ENCODE measurements at regions not wholly inside any gene's neighbourhood (a gene's known extent, or its start where the extent isn't known, plus 50 kb on each side); places are given as distances from the start of the nearest gene placed in this dataset.

DNA sequence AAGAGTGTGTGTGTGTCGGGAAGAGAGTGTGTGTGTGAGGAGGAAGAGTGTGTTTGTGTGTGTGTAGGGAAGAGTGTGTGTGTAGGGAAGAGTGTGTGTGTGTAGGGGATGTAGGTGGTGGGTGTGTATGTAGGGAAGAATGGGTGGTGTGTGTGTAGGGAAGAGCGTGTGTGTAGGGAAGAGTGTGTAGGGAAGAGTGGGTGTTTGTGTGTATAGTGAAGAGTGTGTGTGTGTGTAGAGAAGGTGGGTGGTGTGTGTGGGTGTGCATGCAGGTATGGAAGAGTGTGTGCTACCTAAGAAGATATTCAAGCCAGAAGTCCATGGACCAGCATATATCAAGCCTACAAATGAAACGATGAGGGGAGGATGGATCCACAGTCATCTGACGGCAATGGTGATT, 265.8 kb downstream of the FGF9 start:
- Histone ChIP-seq H3K79me2 (ENCODE audit: control insufficient read depth, insufficient read depth, low read length) (no peaks in the 10 kb centered on the region), H3K36me3 (ENCODE audit: control insufficient read depth, insufficient read depth, low read length) (no peaks in the 10 kb centered on the region), H3K4me1 (replicated peaks in 1 of 2; ENCODE audit: control insufficient read depth in 2 of 2, insufficient read depth in 2 of 2, low read length in 2 of 2) (no peaks in the 10 kb centered on the region), H2AFZ (ENCODE audit: low read depth, low read length) (no peak overlapping the region), H3K9me3 (replicated peaks; ENCODE audit: control insufficient read depth, insufficient read depth, low read depth, low read length) (no peaks in the 10 kb centered on the region), H3K27me3 (ENCODE audit: control insufficient read depth in 2 of 2, insufficient read depth in 2 of 2, low read length in 2 of 2) (peaks cover 0 to 4% of the 10 kb centered on the region in 2 experiments; a peak in 1 of 5 replicates), H3K9me1 (ENCODE audit: control insufficient read depth, insufficient read depth, low read length) (no peaks in the 10 kb centered on the region), H3K4me3 (no peak overlapping the region), H3K27ac (ENCODE audit: extremely low read depth, low read depth, low read length) (no peak overlapping the region), H4K20me1 (replicated peaks; ENCODE audit: control insufficient read depth, insufficient read depth, low read length) (no peaks in the 10 kb centered on the region), H3K9ac (ENCODE audit: insufficient read depth in 1 of 2, low read depth in 2 of 2, low read length in 2 of 2) (no peak overlapping the region), H3K4me2 (ENCODE audit: insufficient read depth, low read length) (no peak overlapping the region)
- in situ Hi-C loops (cut with MboI) (no loop called here), intact Hi-C loops (cut with micrococcal nuclease) (no loop called here)
- no peak for ATAC-seq
- ChIA-PET POLR2A (no interaction called here), CTCF (ENCODE audit: low intra/inter-chr PET ratio) (no interaction called here)
- 0% methylated on average over 2 of the region's 4 CpGs for WGBS (ENCODE audit: insufficient coverage, low coverage, missing lambda C conversion rate)
- no peak for DNase-seq (ENCODE audit: extremely low read depth in 1 of 4, low spot score in 3 of 4)
- BruUV-seq (replicated peaks): no TSS peak
- TF ChIP-seq TEAD1 (CRISPR knock-in tag; IDR thresholded peaks at IDR 0.05) (no peak), MAFF (IDR thresholded peaks at IDR 0.05; ENCODE audit: low read length) (no peak), ARID2 (IDR thresholded peaks at IDR 0.05) (no peak), TEAD4 (IDR thresholded peaks at IDR 0.05; ENCODE audit: low read length) (no peak), TEAD4 (CRISPR knock-in tag; IDR thresholded peaks at IDR 0.05; ENCODE audit: borderline replicate concordance) (no peak), CSDE1 (IDR thresholded peaks at IDR 0.05) (no peak), ADNP (tag; IDR thresholded peaks at IDR 0.05) (no peak), ZNF174 (CRISPR knock-in tag; IDR thresholded peaks at IDR 0.05) (no peak), FOXP1 (CRISPR knock-in tag; IDR thresholded peaks at IDR 0.05) (no peak), TSHZ1 (CRISPR knock-in tag; IDR thresholded peaks at IDR 0.05) (no peak)
- TF ChIP-seq, protein P1, sequence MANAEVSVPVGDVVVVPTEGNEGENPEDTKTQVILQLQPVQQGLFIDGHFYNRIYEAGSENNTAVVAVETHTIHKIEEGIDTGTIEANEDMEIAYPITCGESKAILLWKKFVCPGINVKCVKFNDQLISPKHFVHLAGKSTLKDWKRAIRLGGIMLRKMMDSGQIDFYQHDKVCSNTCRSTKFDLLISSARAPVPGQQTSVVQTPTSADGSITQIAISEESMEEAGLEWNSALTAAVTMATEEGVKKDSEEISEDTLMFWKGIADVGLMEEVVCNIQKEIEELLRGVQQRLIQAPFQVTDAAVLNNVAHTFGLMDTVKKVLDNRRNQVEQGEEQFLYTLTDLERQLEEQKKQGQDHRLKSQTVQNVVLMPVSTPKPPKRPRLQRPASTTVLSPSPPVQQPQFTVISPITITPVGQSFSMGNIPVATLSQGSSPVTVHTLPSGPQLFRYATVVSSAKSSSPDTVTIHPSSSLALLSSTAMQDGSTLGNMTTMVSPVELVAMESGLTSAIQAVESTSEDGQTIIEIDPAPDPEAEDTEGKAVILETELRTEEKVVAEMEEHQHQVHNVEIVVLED (CRISPR knock-in tag; IDR thresholded peaks at IDR 0.05): no peak
- no peak for FAIRE-seq
